Neural cell (in vitro differentiated cells): ENCODE measurements at regions not wholly inside any gene's neighbourhood (a gene's known extent, or its start where the extent isn't known, plus 50 kb on each side); places are given as distances from the start of the nearest gene placed in this dataset.

Source experiments
- H2AFZ ChIP-seq: fragments of 200-600, 300-800 bp; sonication (generic), shearing (Covaris generic); 2 replicates; pipeline ENCODE4 v1.6.0; 2014; ENCODE audit warnings: low read depth, mild to moderate bottlenecking, antibody characterized with exemption, low read length, moderate library complexity
- H3F3A ChIP-seq: fragments of 200-600 bp; shearing (Covaris generic); 2 replicates; pipeline ENCODE4 v1.6.1; 2016; ENCODE audit warnings: mild to moderate bottlenecking, moderate library complexity, mixed read lengths, antibody characterized with exemption, low read length; ENCODE audit not compliant: insufficient read depth, poor library complexity, severe bottlenecking
- H3K27ac ChIP-seq: fragments of 200-600, 300-800 bp; sonication (generic), shearing (Covaris generic); 2 replicates; pipeline ENCODE4 v1.5.1; 2014; ENCODE audit warnings: mild to moderate bottlenecking, low read length, moderate library complexity
- H3K27me3 ChIP-seq: fragments of 300-800, 200-600 bp; sonication (generic), shearing (Covaris generic); 2 replicates; pipeline ENCODE4 v1.6.0; 2014; ENCODE audit warnings: mild to moderate bottlenecking, low read depth, low read length, moderate library complexity; ENCODE audit not compliant: insufficient read depth
- H3K36me3 ChIP-seq: fragments of 300-800, 200-600 bp; sonication (generic), shearing (Covaris generic); 2 replicates; pipeline ENCODE4 v1.5.1; 2014; ENCODE audit warnings: mild to moderate bottlenecking, antibody characterized with exemption, low read length, moderate library complexity; ENCODE audit not compliant: insufficient read depth
- H3K4me2 ChIP-seq: fragments of 300-800, 200-600 bp; sonication (generic), shearing (Covaris generic); 2 replicates; pipeline ENCODE4 v1.6.0; 2014; ENCODE audit warnings: mild to moderate bottlenecking, low read length
- H3K4me3 ChIP-seq: fragments of 300-800, 200-600 bp; sonication (generic), shearing (Covaris generic); 2 replicates; pipeline ENCODE4 v1.5.1; 2014; ENCODE audit warnings: mild to moderate bottlenecking, low read length, moderate library complexity
- H3K79me2 ChIP-seq: fragments of 200-600 bp; shearing (Covaris generic); replicated peaks from 2 replicates; pipeline ENCODE4 v1.6.0; 2014; ENCODE audit warnings: mild to moderate bottlenecking, low read length, moderate library complexity; ENCODE audit not compliant: insufficient read depth
- H3K9ac ChIP-seq: fragments of 300-800, 200-600 bp; sonication (generic), shearing (Covaris generic); 2 replicates; pipeline ENCODE4 v1.6.1; 2016; ENCODE audit warnings: mild to moderate bottlenecking, low read length, mixed read lengths
- H3K9me2 ChIP-seq: fragments of 200-600 bp; shearing (Covaris generic); 2 replicates; pipeline ENCODE4 v1.6.1; 2016; ENCODE audit warnings: mild to moderate bottlenecking, low read length, mixed read lengths; ENCODE audit not compliant: insufficient read depth
- H3K9me3 ChIP-seq: fragments of 200-600, 300-800 bp; sonication (generic), shearing (Covaris generic); 2 replicates; pipeline ENCODE4 v1.6.1; 2016; ENCODE audit warnings: mild to moderate bottlenecking, mixed run types, low read length, moderate library complexity, mixed read lengths
- H4K20me1 ChIP-seq: fragments of 200-600 bp; shearing (Covaris generic); 2 replicates; pipeline ENCODE4 v1.6.1; 2016; ENCODE audit warnings: mild to moderate bottlenecking, mixed run types; ENCODE audit not compliant: insufficient read depth
- EP300 ChIP-seq: fragments of 450-650 bp; conservative IDR thresholded peaks from 2 replicates; pipeline ENCODE4 v1.6.1; 2014; ENCODE audit warnings: antibody characterized with exemption, mild to moderate bottlenecking, moderate library complexity; ENCODE audit not compliant: poor library complexity, severe bottlenecking
- EZH2 ChIP-seq: fragments of 200-600, 300-800 bp; shearing (Covaris generic), sonication (generic); IDR thresholded peaks from 2 replicates; pipeline ENCODE4 v1.6.1; 2014; ENCODE audit warnings: antibody characterized with exemption, low read length, borderline replicate concordance, mild to moderate bottlenecking; ENCODE audit not compliant: insufficient read depth, poor library complexity, severe bottlenecking
- MXI1 ChIP-seq: fragments of 450-650 bp; conservative IDR thresholded peaks from 2 replicates; pipeline ENCODE4 v1.6.1; 2014; ENCODE audit warnings: antibody characterized with exemption, mild to moderate bottlenecking; ENCODE audit not compliant: poor library complexity, severe bottlenecking
- POLR2AphosphoS5 ChIP-seq: IDR thresholded peaks from 2 replicates; pipeline ENCODE4 v1.6.1; 2012
- RAD21 ChIP-seq: fragments of 450-650 bp; conservative IDR thresholded peaks from 2 replicates; pipeline ENCODE4 v1.6.1; 2014; ENCODE audit warnings: antibody characterized with exemption, mild to moderate bottlenecking, moderate library complexity
- SMC3 ChIP-seq: fragments of 450-650 bp; conservative IDR thresholded peaks from 2 replicates; pipeline ENCODE4 v1.6.1; 2014; ENCODE audit warnings: antibody characterized with exemption, mild to moderate bottlenecking, moderate library complexity; ENCODE audit not compliant: poor library complexity
- TAF1 ChIP-seq: IDR thresholded peaks from 2 replicates; pipeline ENCODE4 v1.6.1; 2012; ENCODE audit warnings: low read depth
- TF ChIP-seq, protein P1 (sequence below): IDR thresholded peaks from 2 replicates; pipeline ENCODE4 v1.6.1; 2012; ENCODE audit warnings: borderline replicate concordance
- TF ChIP-seq, protein P2 (sequence below): fragments of 450-650 bp; IDR thresholded peaks from 2 replicates; pipeline ENCODE4 v1.5.1; 2014; ENCODE audit warnings: antibody characterized with exemption, mild to moderate bottlenecking, moderate library complexity; ENCODE audit not compliant: poor library complexity, severe bottlenecking

DNA sequence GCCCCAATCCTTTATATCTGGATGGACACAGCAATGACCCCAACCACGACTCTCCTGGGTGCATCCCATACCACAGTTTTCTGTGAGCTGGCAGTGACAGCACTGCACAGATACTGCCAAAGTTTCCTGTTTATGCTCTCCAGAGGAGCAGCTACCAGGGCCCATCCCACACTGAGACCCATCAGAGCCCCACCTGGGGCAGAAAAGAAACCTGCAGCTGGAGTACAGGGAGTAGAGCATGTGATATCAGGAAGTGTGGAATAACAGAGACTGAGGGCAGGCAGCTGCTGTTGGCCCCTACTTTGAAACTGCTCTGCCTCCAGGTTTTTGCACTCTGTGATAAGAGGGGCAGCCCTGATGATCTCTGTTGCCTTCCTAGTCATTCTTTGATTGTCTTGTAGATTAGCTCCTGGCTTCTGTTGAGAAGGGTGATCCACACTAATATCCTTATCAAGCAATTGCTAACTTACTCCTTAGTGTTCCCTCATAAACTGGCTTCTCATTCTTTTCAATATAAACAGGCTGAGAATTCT lies 526.3 kb upstream of the TECRL start:
- H3K27me3 ChIP-seq: no peaks in the 10 kb centered on the region

DNA sequence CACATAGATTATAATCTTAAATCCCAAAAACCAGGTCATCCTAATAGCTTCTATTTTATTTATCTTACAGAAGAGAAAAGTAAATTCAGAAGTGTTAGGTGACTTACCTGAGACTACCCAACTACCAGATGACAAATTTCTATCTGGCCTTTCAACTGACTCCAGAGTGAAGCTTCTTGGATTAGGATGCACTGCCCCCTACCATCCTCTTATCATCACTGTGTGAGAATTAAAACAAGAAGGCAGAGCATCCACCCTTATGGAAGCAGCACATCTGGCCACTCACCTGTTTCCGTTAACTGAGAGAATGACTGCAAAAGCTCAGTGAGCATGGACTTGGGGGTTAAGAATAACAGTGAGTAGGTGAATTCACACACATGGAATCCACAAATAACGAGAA lies 502.6 kb upstream of the TECRL start:
- Histone ChIP-seq H3K9me3 (no peaks in the 10 kb centered on the region), H3K27me3 (no peaks in the 10 kb centered on the region), H4K20me1 (no peaks in the 10 kb centered on the region), H3K79me2 (no peaks in the 10 kb centered on the region), H3K4me2 (no peak overlapping the region), H3K9ac (no peak overlapping the region), H3K4me3 (no peak overlapping the region), H3K9me2 (no peaks in the 10 kb centered on the region), H3F3A (no peaks in the 10 kb centered on the region), H2AFZ (no peak overlapping the region), H3K36me3 (no peaks in the 10 kb centered on the region), H3K27ac (no peak overlapping the region)
- no peak for TF ChIP-seq EP300
- TF ChIP-seq, protein P1, sequence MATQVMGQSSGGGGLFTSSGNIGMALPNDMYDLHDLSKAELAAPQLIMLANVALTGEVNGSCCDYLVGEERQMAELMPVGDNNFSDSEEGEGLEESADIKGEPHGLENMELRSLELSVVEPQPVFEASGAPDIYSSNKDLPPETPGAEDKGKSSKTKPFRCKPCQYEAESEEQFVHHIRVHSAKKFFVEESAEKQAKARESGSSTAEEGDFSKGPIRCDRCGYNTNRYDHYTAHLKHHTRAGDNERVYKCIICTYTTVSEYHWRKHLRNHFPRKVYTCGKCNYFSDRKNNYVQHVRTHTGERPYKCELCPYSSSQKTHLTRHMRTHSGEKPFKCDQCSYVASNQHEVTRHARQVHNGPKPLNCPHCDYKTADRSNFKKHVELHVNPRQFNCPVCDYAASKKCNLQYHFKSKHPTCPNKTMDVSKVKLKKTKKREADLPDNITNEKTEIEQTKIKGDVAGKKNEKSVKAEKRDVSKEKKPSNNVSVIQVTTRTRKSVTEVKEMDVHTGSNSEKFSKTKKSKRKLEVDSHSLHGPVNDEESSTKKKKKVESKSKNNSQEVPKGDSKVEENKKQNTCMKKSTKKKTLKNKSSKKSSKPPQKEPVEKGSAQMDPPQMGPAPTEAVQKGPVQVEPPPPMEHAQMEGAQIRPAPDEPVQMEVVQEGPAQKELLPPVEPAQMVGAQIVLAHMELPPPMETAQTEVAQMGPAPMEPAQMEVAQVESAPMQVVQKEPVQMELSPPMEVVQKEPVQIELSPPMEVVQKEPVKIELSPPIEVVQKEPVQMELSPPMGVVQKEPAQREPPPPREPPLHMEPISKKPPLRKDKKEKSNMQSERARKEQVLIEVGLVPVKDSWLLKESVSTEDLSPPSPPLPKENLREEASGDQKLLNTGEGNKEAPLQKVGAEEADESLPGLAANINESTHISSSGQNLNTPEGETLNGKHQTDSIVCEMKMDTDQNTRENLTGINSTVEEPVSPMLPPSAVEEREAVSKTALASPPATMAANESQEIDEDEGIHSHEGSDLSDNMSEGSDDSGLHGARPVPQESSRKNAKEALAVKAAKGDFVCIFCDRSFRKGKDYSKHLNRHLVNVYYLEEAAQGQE: no peak
- TF ChIP-seq, protein P2, sequence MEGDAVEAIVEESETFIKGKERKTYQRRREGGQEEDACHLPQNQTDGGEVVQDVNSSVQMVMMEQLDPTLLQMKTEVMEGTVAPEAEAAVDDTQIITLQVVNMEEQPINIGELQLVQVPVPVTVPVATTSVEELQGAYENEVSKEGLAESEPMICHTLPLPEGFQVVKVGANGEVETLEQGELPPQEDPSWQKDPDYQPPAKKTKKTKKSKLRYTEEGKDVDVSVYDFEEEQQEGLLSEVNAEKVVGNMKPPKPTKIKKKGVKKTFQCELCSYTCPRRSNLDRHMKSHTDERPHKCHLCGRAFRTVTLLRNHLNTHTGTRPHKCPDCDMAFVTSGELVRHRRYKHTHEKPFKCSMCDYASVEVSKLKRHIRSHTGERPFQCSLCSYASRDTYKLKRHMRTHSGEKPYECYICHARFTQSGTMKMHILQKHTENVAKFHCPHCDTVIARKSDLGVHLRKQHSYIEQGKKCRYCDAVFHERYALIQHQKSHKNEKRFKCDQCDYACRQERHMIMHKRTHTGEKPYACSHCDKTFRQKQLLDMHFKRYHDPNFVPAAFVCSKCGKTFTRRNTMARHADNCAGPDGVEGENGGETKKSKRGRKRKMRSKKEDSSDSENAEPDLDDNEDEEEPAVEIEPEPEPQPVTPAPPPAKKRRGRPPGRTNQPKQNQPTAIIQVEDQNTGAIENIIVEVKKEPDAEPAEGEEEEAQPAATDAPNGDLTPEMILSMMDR: no peak
- TF ChIP-seq EZH2: no peak
- TF ChIP-seq TAF1: no peak
- TF ChIP-seq POLR2AphosphoS5: no peak
- TF ChIP-seq SMC3: no peak
- TF ChIP-seq RAD21: no peak
- TF ChIP-seq MXI1: no peak

More for the DNA sequence above, 526.3 kb upstream of the TECRL start:
- Histone ChIP-seq H3K4me3 (no peak overlapping the region), H3K36me3 (no peaks in the 10 kb centered on the region), H3K4me2 (no peak overlapping the region), H3K9ac (no peak overlapping the region), H4K20me1 (no peaks in the 10 kb centered on the region), H3K79me2 (no peaks in the 10 kb centered on the region), H2AFZ (no peak overlapping the region), H3K27ac (no peak overlapping the region), H3K9me3 (no peaks in the 10 kb centered on the region), H3K9me2 (no peaks in the 10 kb centered on the region), H3F3A (no peaks in the 10 kb centered on the region)
- TF ChIP-seq POLR2AphosphoS5 (no peak), SMC3 (no peak), EZH2 (no peak), EP300 (no peak), MXI1 (no peak), RAD21 (no peak), TAF1 (no peak)
- TF ChIP-seq, protein P2: no peak
- TF ChIP-seq, protein P1: no peak
